Suprapubic skin (tissue), 3 donors: ENCODE measurements at regions not wholly inside any gene's neighbourhood (a gene's known extent, or its start where the extent isn't known, plus 50 kb on each side); places are given as distances from the start of the nearest gene placed in this dataset.

ENCODE experiments used
- POLR2A ChIP-seq, 2 donors: fragments of 450-650 bp; IDR thresholded peaks; one replicate each; pipeline ENCODE4 v1.6.1; 2017; ENCODE audit warnings: antibody characterized with exemption in 2 of 2, mild to moderate bottlenecking in 2 of 2, moderate library complexity in 2 of 2
- TF ChIP-seq, protein P1 (sequence below), 2 donors: fragments of 200-600 bp in 1 of 2; fragments of 450-650 bp in 1 of 2; sonication (generic) in 1 of 2; IDR thresholded peaks; one replicate each; pipeline ENCODE4 v1.5.1; 2016 to 2019; ENCODE audit warnings: antibody characterized with exemption in 2 of 2, mild to moderate bottlenecking in 1 of 2, moderate library complexity in 1 of 2

DNA sequence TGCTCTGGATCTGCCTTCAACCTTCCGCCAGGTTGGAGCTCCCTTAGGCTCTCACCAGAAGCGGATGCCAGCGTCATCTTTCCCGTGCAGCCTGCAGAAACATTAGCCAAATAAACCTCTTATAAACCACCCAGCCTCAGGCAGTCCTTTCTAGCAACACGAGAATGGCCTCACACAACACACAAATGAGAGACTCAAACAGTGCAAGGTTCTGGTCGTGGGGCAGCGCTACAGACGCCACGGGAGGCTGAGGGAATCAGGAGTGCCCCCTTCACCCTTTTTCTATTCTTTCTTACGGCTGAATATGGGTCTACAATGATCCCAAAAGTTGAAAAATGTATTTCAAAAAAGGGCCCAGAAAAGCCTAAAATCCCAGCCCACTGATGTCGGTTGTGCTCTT lies 96.4 kb downstream of the FOXL3 start:
- TF ChIP-seq, protein P1, sequence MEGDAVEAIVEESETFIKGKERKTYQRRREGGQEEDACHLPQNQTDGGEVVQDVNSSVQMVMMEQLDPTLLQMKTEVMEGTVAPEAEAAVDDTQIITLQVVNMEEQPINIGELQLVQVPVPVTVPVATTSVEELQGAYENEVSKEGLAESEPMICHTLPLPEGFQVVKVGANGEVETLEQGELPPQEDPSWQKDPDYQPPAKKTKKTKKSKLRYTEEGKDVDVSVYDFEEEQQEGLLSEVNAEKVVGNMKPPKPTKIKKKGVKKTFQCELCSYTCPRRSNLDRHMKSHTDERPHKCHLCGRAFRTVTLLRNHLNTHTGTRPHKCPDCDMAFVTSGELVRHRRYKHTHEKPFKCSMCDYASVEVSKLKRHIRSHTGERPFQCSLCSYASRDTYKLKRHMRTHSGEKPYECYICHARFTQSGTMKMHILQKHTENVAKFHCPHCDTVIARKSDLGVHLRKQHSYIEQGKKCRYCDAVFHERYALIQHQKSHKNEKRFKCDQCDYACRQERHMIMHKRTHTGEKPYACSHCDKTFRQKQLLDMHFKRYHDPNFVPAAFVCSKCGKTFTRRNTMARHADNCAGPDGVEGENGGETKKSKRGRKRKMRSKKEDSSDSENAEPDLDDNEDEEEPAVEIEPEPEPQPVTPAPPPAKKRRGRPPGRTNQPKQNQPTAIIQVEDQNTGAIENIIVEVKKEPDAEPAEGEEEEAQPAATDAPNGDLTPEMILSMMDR (IDR thresholded peaks at IDR 0.05) = no peak
- no peak for TF ChIP-seq POLR2A (IDR thresholded peaks at IDR 0.05)
